Thoracic aorta (tissue), 2 donors: ENCODE measurements at regions not wholly inside any gene's neighbourhood (a gene's known extent, or its start where the extent isn't known, plus 50 kb on each side); places are given as distances from the start of the nearest gene placed in this dataset.

Experiments
- ATAC-seq: fragments of 150-250 bp; one replicate; pipeline ENCODE4 v1.8.0; 2017; ENCODE audit warnings: low read depth; ENCODE audit not compliant: insufficient number of reproducible peaks, low FRiP score
- DNase-seq: peaks from one replicate; pipeline ENCODE4 v3.0.0-alpha.2; 2020; ENCODE audit warnings: low spot score
- H3K27ac ChIP-seq, 2 donors: fragments of 200-600 bp; sonication (generic); 1 replicate in 1 of 2; 2 replicates in 1 of 2; pipeline ENCODE4 v1.5.1; 2016; ENCODE audit warnings: mild to moderate bottlenecking in 2 of 2, moderate library complexity in 2 of 2
- H3K27me3 ChIP-seq: fragments of 200-600 bp; sonication (generic); replicated peaks from 2 replicates; pipeline ENCODE4 v1.6.0; 2016; ENCODE audit warnings: mild to moderate bottlenecking; ENCODE audit not compliant: insufficient read depth
- H3K36me3 ChIP-seq: fragments of 200-600 bp; sonication (generic); one replicate; pipeline ENCODE4 v1.5.1; 2016
- H3K4me1 ChIP-seq, 2 donors: fragments of 200-600 bp; sonication (generic); 1 replicate in 1 of 2; 2 replicates in 1 of 2; pipeline versions ENCODE4 v1.5.1 to v1.6.0; 2016; ENCODE audit warnings: low read depth in 2 of 2, mild to moderate bottlenecking in 1 of 2; ENCODE audit not compliant: control insufficient read depth in 1 of 2
- H3K4me3 ChIP-seq: fragments of 200-600 bp; sonication (generic); 2 replicates; pipeline ENCODE4 v1.5.1; 2016; ENCODE audit warnings: mild to moderate bottlenecking
- H3K9me3 ChIP-seq: fragments of 200-600 bp; sonication (generic); 2 replicates; pipeline ENCODE4 v1.5.1; 2016
- TF ChIP-seq, protein P1 (sequence below): fragments of 200-600 bp; sonication (generic); IDR thresholded peaks from one replicate; pipeline ENCODE4 v1.5.1; 2019; ENCODE audit warnings: antibody characterized with exemption

GRCh38 chr3:117278424-117279190, 569.0 kb downstream of the TUSC7 start:
- no peaks in the 10 kb centered on the region for H3K36me3 ChIP-seq
- H3K27ac ChIP-seq = no peak overlapping the region
- TF ChIP-seq, protein P1, sequence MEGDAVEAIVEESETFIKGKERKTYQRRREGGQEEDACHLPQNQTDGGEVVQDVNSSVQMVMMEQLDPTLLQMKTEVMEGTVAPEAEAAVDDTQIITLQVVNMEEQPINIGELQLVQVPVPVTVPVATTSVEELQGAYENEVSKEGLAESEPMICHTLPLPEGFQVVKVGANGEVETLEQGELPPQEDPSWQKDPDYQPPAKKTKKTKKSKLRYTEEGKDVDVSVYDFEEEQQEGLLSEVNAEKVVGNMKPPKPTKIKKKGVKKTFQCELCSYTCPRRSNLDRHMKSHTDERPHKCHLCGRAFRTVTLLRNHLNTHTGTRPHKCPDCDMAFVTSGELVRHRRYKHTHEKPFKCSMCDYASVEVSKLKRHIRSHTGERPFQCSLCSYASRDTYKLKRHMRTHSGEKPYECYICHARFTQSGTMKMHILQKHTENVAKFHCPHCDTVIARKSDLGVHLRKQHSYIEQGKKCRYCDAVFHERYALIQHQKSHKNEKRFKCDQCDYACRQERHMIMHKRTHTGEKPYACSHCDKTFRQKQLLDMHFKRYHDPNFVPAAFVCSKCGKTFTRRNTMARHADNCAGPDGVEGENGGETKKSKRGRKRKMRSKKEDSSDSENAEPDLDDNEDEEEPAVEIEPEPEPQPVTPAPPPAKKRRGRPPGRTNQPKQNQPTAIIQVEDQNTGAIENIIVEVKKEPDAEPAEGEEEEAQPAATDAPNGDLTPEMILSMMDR = no peak
- no peak for ATAC-seq
- H3K9me3 ChIP-seq = no peaks in the 10 kb centered on the region
- no peaks in the 10 kb centered on the region for H3K27me3 ChIP-seq
- DNase-seq = no peak
- no peak overlapping the region for H3K4me3 ChIP-seq
- peaks cover 6 to 17% of the 10 kb centered on the region in 2 donors for H3K4me1 ChIP-seq

DNA sequence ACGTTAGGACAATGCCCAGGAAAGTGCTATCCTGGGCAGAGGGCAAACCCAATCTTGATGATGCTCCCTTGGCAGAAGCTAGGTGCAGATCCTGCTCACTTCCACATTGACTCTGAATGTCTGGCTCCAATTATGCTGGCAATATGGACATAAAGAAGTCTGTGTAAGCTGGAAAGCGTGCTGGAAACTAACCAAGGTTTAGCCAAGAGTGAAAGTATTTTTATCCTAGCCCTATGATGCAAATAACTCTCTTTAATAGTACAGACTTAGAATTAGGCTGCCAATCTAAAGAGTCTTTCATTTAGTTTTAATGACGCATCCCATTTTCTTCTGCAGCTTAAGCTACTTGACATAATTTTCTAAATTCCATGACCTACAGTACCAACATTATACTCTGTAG, 571.8 kb downstream of the TUSC7 start:
- TF ChIP-seq, protein P1 = no peak
- DNase-seq (no peak), ATAC-seq (no peak)
- H3K27me3 ChIP-seq = no peaks in the 10 kb centered on the region
- H3K36me3 ChIP-seq = no peaks in the 10 kb centered on the region
- no peak overlapping the region for H3K4me3 ChIP-seq
- no peak overlapping the region for H3K27ac ChIP-seq
- no peaks in the 10 kb centered on the region for H3K9me3 ChIP-seq
- H3K4me1 ChIP-seq = peaks cover 6 to 17% of the 10 kb centered on the region in 2 donors

DNA sequence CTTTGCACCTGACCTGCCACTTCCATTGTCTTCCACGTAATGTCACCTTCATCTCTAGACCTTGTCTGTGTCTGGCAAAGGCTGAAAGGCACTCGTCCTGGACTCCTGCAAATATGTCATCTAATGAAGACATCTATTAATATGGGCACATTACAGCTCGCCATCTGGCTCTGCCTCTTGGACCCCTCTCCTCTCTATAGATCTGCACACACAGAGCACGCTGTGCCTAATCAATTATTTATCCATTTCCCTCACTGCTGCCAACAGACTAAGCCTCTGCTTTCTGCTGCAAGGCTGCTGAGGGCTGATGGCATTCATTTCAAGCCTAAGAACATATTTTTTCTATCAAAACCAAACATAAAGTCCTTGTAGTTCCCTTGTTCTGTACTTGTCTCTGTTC, 573.0 kb downstream of the TUSC7 start:
- H3K27ac ChIP-seq = no peak overlapping the region

DNA sequence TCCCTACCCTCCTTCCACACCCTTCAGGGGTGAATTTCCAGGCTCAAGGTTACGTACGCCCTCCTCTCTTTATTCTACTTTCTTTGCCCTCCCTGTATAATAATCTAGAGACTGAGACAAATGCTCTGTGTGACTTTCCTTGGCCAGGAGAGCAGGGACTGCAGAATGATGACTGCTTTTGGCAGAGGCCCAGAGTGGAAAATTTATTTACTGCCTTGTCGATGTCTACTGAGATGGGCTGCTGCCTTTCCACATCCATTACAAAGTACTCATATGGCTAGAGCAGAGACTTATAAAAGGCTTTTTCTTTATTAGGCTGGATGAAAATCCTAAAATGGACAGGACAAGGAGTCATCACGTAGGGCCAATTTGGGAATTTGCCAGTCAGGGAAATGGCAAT, 576.2 kb downstream of the TUSC7 start:
- DNase-seq (no peak), ATAC-seq (no peak)
- Histone ChIP-seq H3K36me3 (no peaks in the 10 kb centered on the region), H3K27ac (no peak overlapping the region), H3K4me1 (peaks cover 0 to 7% of the 10 kb centered on the region in 2 donors), H3K4me3 (no peak overlapping the region), H3K9me3 (no peaks in the 10 kb centered on the region), H3K27me3 (no peaks in the 10 kb centered on the region)
- TF ChIP-seq, protein P1 = no peak

More for the DNA sequence above, 573.0 kb downstream of the TUSC7 start:
- no peaks in the 10 kb centered on the region for H3K36me3 ChIP-seq
- no peak for DNase-seq
- no peaks in the 10 kb centered on the region for H3K9me3 ChIP-seq
- no peaks in the 10 kb centered on the region for H3K27me3 ChIP-seq
- no peak for ATAC-seq
- H3K4me1 ChIP-seq = peaks cover 6 to 17% of the 10 kb centered on the region in 2 donors
- TF ChIP-seq, protein P1 = no peak
- H3K4me3 ChIP-seq = no peak overlapping the region

GRCh38 chr3:117286488-117286887, 576.9 kb downstream of the TUSC7 start:
- ATAC-seq = no peak
- no peak overlapping the region for H3K27ac ChIP-seq

More at GRCh38 chr3:117286488-117286887, 576.9 kb downstream of the TUSC7 start:
- TF ChIP-seq, protein P1 = no peak
- peaks cover 0 to 3% of the 10 kb centered on the region in 2 donors for H3K4me1 ChIP-seq
- no peaks in the 10 kb centered on the region for H3K36me3 ChIP-seq
- DNase-seq = no peak
- H3K27me3 ChIP-seq = no peaks in the 10 kb centered on the region
- H3K9me3 ChIP-seq = no peaks in the 10 kb centered on the region
- H3K4me3 ChIP-seq = no peak overlapping the region
